Gastroesophageal sphincter (tissue), 4 donors: ENCODE measurements at regions not wholly inside any gene's neighbourhood (a gene's known extent, or its start where the extent isn't known, plus 50 kb on each side); places are given as distances from the start of the nearest gene placed in this dataset.

Source experiments
- ATAC-seq: fragments of 150-250 bp; one replicate; pipeline ENCODE4 v1.9.1; 2016; ENCODE audit warnings: mild to moderate bottlenecking, moderate library complexity
- H3K27ac ChIP-seq, 4 donors: fragments of 200-600 bp; sonication (generic) in 3 of 4; 1 replicate in 3 of 4; 2 replicates in 1 of 4; pipeline ENCODE4 v1.5.1; 2016 to 2019
- H3K27me3 ChIP-seq: fragments of 200-600 bp; sonication (generic); one replicate; pipeline ENCODE4 v1.5.1; 2019
- H3K36me3 ChIP-seq, 2 donors: fragments of 200-600 bp; sonication (generic); one replicate each; pipeline ENCODE4 v1.5.1; 2019; ENCODE audit warnings: control low read depth in 1 of 2
- H3K4me1 ChIP-seq, 3 donors: fragments of 200-600 bp; sonication (generic); 1 replicate in 2 of 3; 2 replicates in 1 of 3; pipeline ENCODE4 v1.5.1; 2016 to 2019; ENCODE audit warnings: control low read depth in 2 of 3
- H3K4me3 ChIP-seq, 2 donors: fragments of 200-600 bp; sonication (generic); one replicate each; pipeline ENCODE4 v1.5.1; 2019; ENCODE audit warnings: mild to moderate bottlenecking in 1 of 2, moderate library complexity in 1 of 2
- H3K9me3 ChIP-seq, 3 donors: fragments of 200-600 bp; sonication (generic); one replicate each; pipeline ENCODE4 v1.5.1; 2017 to 2019; ENCODE audit warnings: control low read depth in 2 of 3
- CTCF ChIP-seq, 4 experiments: fragments of 200-600 bp in 2 of 4; fragments of 450-650 bp in 2 of 4; sonication (generic) in 1 of 4; IDR thresholded peaks; one replicate each; pipeline ENCODE4 v1.5.1; 2017 to 2019; ENCODE audit warnings: antibody characterized with exemption in 4 of 4, mild to moderate bottlenecking in 2 of 4, moderate library complexity in 2 of 4
- EP300 ChIP-seq: sonication (generic); formaldehyde crosslinking; IDR thresholded peaks from one replicate; pipeline ENCODE4 v1.6.1; 2017; ENCODE audit warnings: antibody characterized with exemption, mild to moderate bottlenecking
- POLR2A ChIP-seq, 2 donors: fragments of 450-650 bp; IDR thresholded peaks; one replicate each; pipeline ENCODE4 v1.6.1; 2017; ENCODE audit warnings: antibody characterized with exemption in 2 of 2, mild to moderate bottlenecking in 2 of 2, moderate library complexity in 1 of 2
- POLR2AphosphoS5 ChIP-seq: sonication (generic); formaldehyde crosslinking; IDR thresholded peaks from one replicate; pipeline ENCODE4 v1.6.1; 2017; ENCODE audit warnings: antibody characterized with exemption
- WGBS, 2 donors: methylation state at CpG; one replicate each; pipeline ENCODE4 v1.1.5; 2018; ENCODE audit warnings: low coverage in 1 of 2; 5-methylcytosine and 5-hydroxymethylcytosine counted together

GRCh38 chr9:557601-558201, 283.8 kb upstream of the DMRT1 start:
- TF ChIP-seq CTCF (IDR thresholded peaks at IDR 0.05) (no peak), EP300 (no peak), POLR2A (IDR thresholded peaks at IDR 0.05) (no peak), POLR2AphosphoS5 (no peak)
- no peak for ATAC-seq
- Histone ChIP-seq H3K27me3 (no peaks in the 10 kb centered on the region), H3K4me1 (peaks cover 0 to 4% (median 3%) of the 10 kb centered on the region in 3 donors), H3K9me3 (no peaks in the 10 kb centered on the region), H3K27ac (no peak overlapping the region), H3K36me3 (no peaks in the 10 kb centered on the region), H3K4me3 (no peak overlapping the region)
- WGBS, 2 donors, result 40 to 95% methylated on average over 1 to 8 of the region's 9 CpGs

- no peaks in the 10 kb centered on the region for H3K4me1 ChIP-seq
- no peak overlapping the region for H3K27ac ChIP-seq
- no peak overlapping the region for H3K4me3 ChIP-seq
- no peak for ATAC-seq
- WGBS, 2 donors, result 60 to 67% methylated on average over 1 of the region's 1 CpG
- no peaks in the 10 kb centered on the region for H3K27me3 ChIP-seq
- H3K36me3 ChIP-seq, result no peaks in the 10 kb centered on the region
- TF ChIP-seq POLR2AphosphoS5, result no peak
- TF ChIP-seq EP300, result no peak
- TF ChIP-seq CTCF (IDR thresholded peaks at IDR 0.05), result no peak
- TF ChIP-seq POLR2A (IDR thresholded peaks at IDR 0.05), result no peak
- no peaks in the 10 kb centered on the region for H3K9me3 ChIP-seq
Measured at GRCh38 chr9:561427-561826, 280.1 kb upstream of the DMRT1 start.

GRCh38 chr9:563200-563599, 278.3 kb upstream of the DMRT1 start:
- Histone ChIP-seq H3K27ac (no peak overlapping the region), H3K27me3 (no peaks in the 10 kb centered on the region), H3K4me1 (no peaks in the 10 kb centered on the region), H3K9me3 (no peaks in the 10 kb centered on the region), H3K4me3 (no peak overlapping the region), H3K36me3 (no peaks in the 10 kb centered on the region)
- TF ChIP-seq EP300 (no peak), POLR2A (IDR thresholded peaks at IDR 0.05) (no peak), CTCF (IDR thresholded peaks at IDR 0.05) (no peak), POLR2AphosphoS5 (no peak)
- 70 to 90% methylated on average over 1 of the region's 1 CpG for WGBS, 2 donors
- no peak for ATAC-seq

- 95% methylated on average over 5 to 6 of the region's 6 CpGs for WGBS, 2 donors
- no peak for ATAC-seq
Measured at GRCh38 chr9:565528-565927, 276.0 kb upstream of the DMRT1 start.

More at GRCh38 chr9:565528-565927, 276.0 kb upstream of the DMRT1 start:
- Histone ChIP-seq H3K36me3 (no peaks in the 10 kb centered on the region), H3K27ac (no peak overlapping the region), H3K4me3 (no peak overlapping the region), H3K4me1 (peaks cover 0 to 4% (median 0%) of the 10 kb centered on the region in 3 donors), H3K27me3 (no peaks in the 10 kb centered on the region), H3K9me3 (no peaks in the 10 kb centered on the region)
- TF ChIP-seq POLR2A (IDR thresholded peaks at IDR 0.05), result no peak
- TF ChIP-seq POLR2AphosphoS5, result no peak
- no peak for TF ChIP-seq EP300
- no peak for TF ChIP-seq CTCF (IDR thresholded peaks at IDR 0.05)
